A549 (cell line): ENCODE measurements at regions not wholly inside any gene's neighbourhood (a gene's known extent, or its start where the extent isn't known, plus 50 kb on each side); places are given as distances from the start of the nearest gene placed in this dataset.

Experiments used
- CHD2 ChIP-seq: fragments of 150-350 bp; IDR thresholded peaks from 2 replicates; pipeline ENCODE4 v1.6.1; 2014; ENCODE audit warnings: low read length; ENCODE audit not compliant: partially characterized antibody
- ELK1 ChIP-seq: fragments of 150-350 bp; IDR thresholded peaks from 2 replicates; pipeline ENCODE4 v1.6.1; 2014; ENCODE audit warnings: low read depth, mild to moderate bottlenecking, low read length
- EP300 ChIP-seq, 2 experiments: fragments of >200 bp; sonication (Bioruptor Twin); formaldehyde crosslinking; IDR thresholded peaks; 2 replicates in 1 of 2; 3 replicates in 1 of 2; pipeline ENCODE4 v1.6.1; 2016 to 2017
- JUNB ChIP-seq: fragments of >200 bp; sonication (Bioruptor Twin); formaldehyde crosslinking; IDR thresholded peaks from 2 replicates; pipeline ENCODE4 v1.6.1; 2016
- MAZ ChIP-seq: fragments of 150-350 bp; IDR thresholded peaks from 2 replicates; pipeline ENCODE4 v1.6.1; 2014; ENCODE audit warnings: antibody characterized with exemption, low read depth, low read length, borderline replicate concordance
- NPAS2 ChIP-seq: fragments of 250-450 bp; sonication (Bioruptor Pico); IDR thresholded peaks from 2 replicates; pipeline ENCODE4 v1.8.0; 2022; ENCODE audit warnings: mild to moderate bottlenecking, moderate library complexity, borderline replicate concordance
- PHF8 ChIP-seq: fragments of 200-600 bp; sonication (generic); IDR thresholded peaks from 2 replicates; pipeline ENCODE4 v1.6.1; 2016; ENCODE audit warnings: low read depth, mild to moderate bottlenecking, antibody characterized with exemption, moderate library complexity, borderline replicate concordance
- POLR2A ChIP-seq: IDR thresholded peaks from 2 replicates; pipeline ENCODE4 v1.6.1; 2012; ENCODE audit warnings: mild to moderate bottlenecking, low read length
- RNF2 ChIP-seq: fragments of 200-600 bp; sonication (generic); IDR thresholded peaks from 2 replicates; pipeline ENCODE4 v1.6.1; 2016; ENCODE audit warnings: low read depth, mild to moderate bottlenecking, antibody characterized with exemption, moderate library complexity, borderline replicate concordance
- TF ChIP-seq, protein P1 (sequence below): fragments of >200 bp; sonication (Bioruptor Twin); formaldehyde crosslinking; IDR thresholded peaks from 3 replicates; pipeline ENCODE4 v1.5.1; 2016
- TF ChIP-seq, protein P2 (sequence below): IDR thresholded peaks from 2 replicates; pipeline ENCODE4 v1.6.1; 2012

GRCh38 chr12:125276567-125276966, 211.3 kb downstream of the AACS start:
- TF ChIP-seq EP300 (IDR thresholded peaks at IDR 0.05) (no peak), PHF8 (no peak), ELK1 (no peak), NPAS2 (CRISPR knock-in tag) (no peak), JUNB (no peak), CHD2 (no peak), POLR2A (no peak), RNF2 (no peak), MAZ (no peak)
- TF ChIP-seq, protein P1, sequence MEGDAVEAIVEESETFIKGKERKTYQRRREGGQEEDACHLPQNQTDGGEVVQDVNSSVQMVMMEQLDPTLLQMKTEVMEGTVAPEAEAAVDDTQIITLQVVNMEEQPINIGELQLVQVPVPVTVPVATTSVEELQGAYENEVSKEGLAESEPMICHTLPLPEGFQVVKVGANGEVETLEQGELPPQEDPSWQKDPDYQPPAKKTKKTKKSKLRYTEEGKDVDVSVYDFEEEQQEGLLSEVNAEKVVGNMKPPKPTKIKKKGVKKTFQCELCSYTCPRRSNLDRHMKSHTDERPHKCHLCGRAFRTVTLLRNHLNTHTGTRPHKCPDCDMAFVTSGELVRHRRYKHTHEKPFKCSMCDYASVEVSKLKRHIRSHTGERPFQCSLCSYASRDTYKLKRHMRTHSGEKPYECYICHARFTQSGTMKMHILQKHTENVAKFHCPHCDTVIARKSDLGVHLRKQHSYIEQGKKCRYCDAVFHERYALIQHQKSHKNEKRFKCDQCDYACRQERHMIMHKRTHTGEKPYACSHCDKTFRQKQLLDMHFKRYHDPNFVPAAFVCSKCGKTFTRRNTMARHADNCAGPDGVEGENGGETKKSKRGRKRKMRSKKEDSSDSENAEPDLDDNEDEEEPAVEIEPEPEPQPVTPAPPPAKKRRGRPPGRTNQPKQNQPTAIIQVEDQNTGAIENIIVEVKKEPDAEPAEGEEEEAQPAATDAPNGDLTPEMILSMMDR = no peak
- TF ChIP-seq, protein P2, sequence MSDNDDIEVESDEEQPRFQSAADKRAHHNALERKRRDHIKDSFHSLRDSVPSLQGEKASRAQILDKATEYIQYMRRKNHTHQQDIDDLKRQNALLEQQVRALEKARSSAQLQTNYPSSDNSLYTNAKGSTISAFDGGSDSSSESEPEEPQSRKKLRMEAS = no peak
